ENCODE measurements at regions not wholly inside any gene's neighbourhood (a gene's known extent, or its start where the extent isn't known, plus 50 kb on each side); places are given as distances from the start of the nearest gene placed in this dataset.

DNA sequence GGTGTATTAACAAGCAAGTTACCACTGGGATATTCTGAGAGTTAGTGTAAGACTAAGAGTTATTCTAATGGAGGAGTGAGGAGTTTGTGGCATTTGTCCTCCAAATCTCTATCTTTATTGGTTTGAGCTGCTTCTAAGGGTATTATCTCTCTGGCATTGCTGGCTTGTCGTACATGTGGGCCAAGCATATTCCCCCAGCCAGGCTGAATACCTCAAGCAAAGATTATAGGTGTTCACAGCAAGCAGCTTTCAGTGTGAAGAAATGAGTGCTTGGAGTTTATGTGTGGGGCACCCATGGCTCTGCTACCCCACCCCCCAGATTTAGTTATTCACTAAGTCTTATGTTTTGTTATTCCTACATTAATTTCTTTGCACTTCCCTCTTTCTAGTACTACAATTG is 193.6 kb upstream of the FANCL start:
- TF ChIP-seq ZNF70 (CRISPR knock-in tag; IDR thresholded peaks at IDR 0.05) (no peak), ZC3H10 (CRISPR knock-in tag; IDR thresholded peaks at IDR 0.05) (no peak), ZFP30 (CRISPR knock-in tag; IDR thresholded peaks at IDR 0.05) (no peak), ZFP3 (CRISPR knock-in tag; IDR thresholded peaks at IDR 0.05) (no peak), PPARA (CRISPR knock-in tag; IDR thresholded peaks at IDR 0.05; ENCODE audit: borderline replicate concordance) (no peak), ZNF8 (CRISPR knock-in tag; IDR thresholded peaks at IDR 0.05) (no peak), RARB (CRISPR knock-in tag; IDR thresholded peaks at IDR 0.05) (no peak), SNAI2 (CRISPR knock-in tag; IDR thresholded peaks at IDR 0.05) (no peak), BACH2 (CRISPR knock-in tag; IDR thresholded peaks at IDR 0.05; ENCODE audit: borderline replicate concordance) (no peak)
- TF ChIP-seq, protein P1, sequence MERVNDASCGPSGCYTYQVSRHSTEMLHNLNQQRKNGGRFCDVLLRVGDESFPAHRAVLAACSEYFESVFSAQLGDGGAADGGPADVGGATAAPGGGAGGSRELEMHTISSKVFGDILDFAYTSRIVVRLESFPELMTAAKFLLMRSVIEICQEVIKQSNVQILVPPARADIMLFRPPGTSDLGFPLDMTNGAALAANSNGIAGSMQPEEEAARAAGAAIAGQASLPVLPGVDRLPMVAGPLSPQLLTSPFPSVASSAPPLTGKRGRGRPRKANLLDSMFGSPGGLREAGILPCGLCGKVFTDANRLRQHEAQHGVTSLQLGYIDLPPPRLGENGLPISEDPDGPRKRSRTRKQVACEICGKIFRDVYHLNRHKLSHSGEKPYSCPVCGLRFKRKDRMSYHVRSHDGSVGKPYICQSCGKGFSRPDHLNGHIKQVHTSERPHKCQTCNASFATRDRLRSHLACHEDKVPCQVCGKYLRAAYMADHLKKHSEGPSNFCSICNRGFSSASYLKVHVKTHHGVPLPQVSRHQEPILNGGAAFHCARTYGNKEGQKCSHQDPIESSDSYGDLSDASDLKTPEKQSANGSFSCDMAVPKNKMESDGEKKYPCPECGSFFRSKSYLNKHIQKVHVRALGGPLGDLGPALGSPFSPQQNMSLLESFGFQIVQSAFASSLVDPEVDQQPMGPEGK (CRISPR knock-in tag; IDR thresholded peaks at IDR 0.05; ENCODE audit: borderline replicate concordance), result no peak
- TF ChIP-seq, protein P2, sequence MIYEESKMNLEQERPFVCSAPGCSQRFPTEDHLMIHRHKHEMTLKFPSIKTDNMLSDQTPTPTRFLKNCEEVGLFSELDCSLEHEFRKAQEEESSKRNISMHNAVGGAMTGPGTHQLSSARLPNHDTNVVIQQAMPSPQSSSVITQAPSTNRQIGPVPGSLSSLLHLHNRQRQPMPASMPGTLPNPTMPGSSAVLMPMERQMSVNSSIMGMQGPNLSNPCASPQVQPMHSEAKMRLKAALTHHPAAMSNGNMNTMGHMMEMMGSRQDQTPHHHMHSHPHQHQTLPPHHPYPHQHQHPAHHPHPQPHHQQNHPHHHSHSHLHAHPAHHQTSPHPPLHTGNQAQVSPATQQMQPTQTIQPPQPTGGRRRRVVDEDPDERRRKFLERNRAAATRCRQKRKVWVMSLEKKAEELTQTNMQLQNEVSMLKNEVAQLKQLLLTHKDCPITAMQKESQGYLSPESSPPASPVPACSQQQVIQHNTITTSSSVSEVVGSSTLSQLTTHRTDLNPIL (CRISPR knock-in tag; IDR thresholded peaks at IDR 0.05; ENCODE audit: low read depth), result no peak
- TF ChIP-seq, protein P3, sequence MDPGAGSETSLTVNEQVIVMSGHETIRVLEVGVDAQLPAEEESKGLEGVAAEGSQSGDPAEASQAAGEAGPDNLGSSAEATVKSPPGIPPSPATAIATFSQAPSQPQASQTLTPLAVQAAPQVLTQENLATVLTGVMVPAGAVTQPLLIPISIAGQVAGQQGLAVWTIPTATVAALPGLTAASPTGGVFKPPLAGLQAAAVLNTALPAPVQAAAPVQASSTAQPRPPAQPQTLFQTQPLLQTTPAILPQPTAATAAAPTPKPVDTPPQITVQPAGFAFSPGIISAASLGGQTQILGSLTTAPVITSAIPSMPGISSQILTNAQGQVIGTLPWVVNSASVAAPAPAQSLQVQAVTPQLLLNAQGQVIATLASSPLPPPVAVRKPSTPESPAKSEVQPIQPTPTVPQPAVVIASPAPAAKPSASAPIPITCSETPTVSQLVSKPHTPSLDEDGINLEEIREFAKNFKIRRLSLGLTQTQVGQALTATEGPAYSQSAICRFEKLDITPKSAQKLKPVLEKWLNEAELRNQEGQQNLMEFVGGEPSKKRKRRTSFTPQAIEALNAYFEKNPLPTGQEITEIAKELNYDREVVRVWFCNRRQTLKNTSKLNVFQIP (CRISPR knock-in tag; IDR thresholded peaks at IDR 0.05; ENCODE audit: borderline replicate concordance, low read depth), result no peak
